ENCODE measurements at regions not wholly inside any gene's neighbourhood (a gene's known extent, or its start where the extent isn't known, plus 50 kb on each side); places are given as distances from the start of the nearest gene placed in this dataset.

DNA sequence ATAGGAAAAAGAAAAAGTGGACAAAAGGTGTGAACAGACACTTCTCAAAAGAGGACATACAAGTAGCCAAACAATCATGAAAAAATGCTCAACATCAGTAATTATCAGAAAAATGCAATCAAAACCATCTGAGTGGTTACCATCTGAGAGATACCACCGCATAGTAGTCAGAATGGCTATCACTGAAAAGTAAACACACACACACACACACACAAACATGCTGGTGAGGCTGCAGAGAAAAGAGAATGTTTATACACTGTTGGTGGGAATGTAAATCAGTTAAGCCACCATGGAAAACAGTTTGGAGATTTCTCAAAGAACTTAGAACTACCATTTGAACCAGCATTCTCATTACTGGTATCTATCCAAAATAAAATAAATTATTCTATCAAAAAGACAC, 145.7 kb downstream of the CYP26A1 start:
- ATAC-seq = peak in 1 of 4 donors; percentile 32
- Histone ChIP-seq H3K27ac (no peak overlapping the region), H3K27me3 (no peaks in the 10 kb centered on the region), H3K4me3 (no peak overlapping the region), H3K36me3 (no peaks in the 10 kb centered on the region), H3K9me3 (no peaks in the 10 kb centered on the region), H3K4me1 (peaks cover 0 to 52% (median 13%) of the 10 kb centered on the region in 4 donors)
- TF ChIP-seq, protein P1, sequence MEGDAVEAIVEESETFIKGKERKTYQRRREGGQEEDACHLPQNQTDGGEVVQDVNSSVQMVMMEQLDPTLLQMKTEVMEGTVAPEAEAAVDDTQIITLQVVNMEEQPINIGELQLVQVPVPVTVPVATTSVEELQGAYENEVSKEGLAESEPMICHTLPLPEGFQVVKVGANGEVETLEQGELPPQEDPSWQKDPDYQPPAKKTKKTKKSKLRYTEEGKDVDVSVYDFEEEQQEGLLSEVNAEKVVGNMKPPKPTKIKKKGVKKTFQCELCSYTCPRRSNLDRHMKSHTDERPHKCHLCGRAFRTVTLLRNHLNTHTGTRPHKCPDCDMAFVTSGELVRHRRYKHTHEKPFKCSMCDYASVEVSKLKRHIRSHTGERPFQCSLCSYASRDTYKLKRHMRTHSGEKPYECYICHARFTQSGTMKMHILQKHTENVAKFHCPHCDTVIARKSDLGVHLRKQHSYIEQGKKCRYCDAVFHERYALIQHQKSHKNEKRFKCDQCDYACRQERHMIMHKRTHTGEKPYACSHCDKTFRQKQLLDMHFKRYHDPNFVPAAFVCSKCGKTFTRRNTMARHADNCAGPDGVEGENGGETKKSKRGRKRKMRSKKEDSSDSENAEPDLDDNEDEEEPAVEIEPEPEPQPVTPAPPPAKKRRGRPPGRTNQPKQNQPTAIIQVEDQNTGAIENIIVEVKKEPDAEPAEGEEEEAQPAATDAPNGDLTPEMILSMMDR (IDR thresholded peaks at IDR 0.05) = no peak
- no peak for TF ChIP-seq POLR2A (IDR thresholded peaks at IDR 0.05)
- intact Hi-C loops (cut with DNase I) = no loop called here
- 33% methylated on average over 1 of the region's 1 CpG for WGBS (ENCODE audit: insufficient coverage, low coverage, low lambda C conversion rate, missing lambda C conversion rate)
- no peak for DNase-seq

- intact Hi-C loops (cut with DNase I) = loop anchor here in 1 of 2 donors (10.0 kb wide), 1 partner anchor 46 kb away; no protein-coding TSS in a partner anchor
Measured at GRCh38 chr10:93220296-93221170, 146.8 kb downstream of the CYP26A1 start.

GRCh38 chr10:93221171-93221496, 147.4 kb downstream of the CYP26A1 start:
- DNase-seq (no peak), ATAC-seq (no peak)
- Histone ChIP-seq H3K4me1 (peaks cover 0 to 66% (median 18%) of the 10 kb centered on the region in 4 donors), H3K36me3 (no peaks in the 10 kb centered on the region), H3K27me3 (no peaks in the 10 kb centered on the region), H3K27ac (peak overlapping the region in 1 of 3 donors; percentile 66), H3K4me3 (peak overlapping the region in 1 of 3 donors; percentile 10), H3K9me3 (no peaks in the 10 kb centered on the region)
- no peak for TF ChIP-seq POLR2A (IDR thresholded peaks at IDR 0.05)
- WGBS (ENCODE audit: insufficient coverage, low coverage, low lambda C conversion rate, missing lambda C conversion rate) = 60% methylated on average over 1 of the region's 18 CpGs
- intact Hi-C loops (cut with DNase I) = loop anchor here in 1 of 2 donors (10.0 kb wide), 1 partner anchor 46 kb away; no protein-coding TSS in a partner anchor

More at GRCh38 chr10:93220296-93221170, 146.8 kb downstream of the CYP26A1 start:
- Histone ChIP-seq H3K9me3 (no peaks in the 10 kb centered on the region), H3K4me1 (peaks cover 0 to 60% (median 15%) of the 10 kb centered on the region in 4 donors), H3K27ac (peak overlapping the region in 2 of 3 donors; percentile 5 to 66), H3K36me3 (no peaks in the 10 kb centered on the region), H3K4me3 (peak overlapping the region in 1 of 3 donors; percentile 10), H3K27me3 (no peaks in the 10 kb centered on the region)
- no peak for TF ChIP-seq POLR2A (IDR thresholded peaks at IDR 0.05)
- TF ChIP-seq, protein P1 (IDR thresholded peaks at IDR 0.05) = no peak
- peak; percentile 60 to 81 (median 61) for ATAC-seq
- no peak for DNase-seq
- WGBS (ENCODE audit: insufficient coverage, low coverage, low lambda C conversion rate, missing lambda C conversion rate) = 34% methylated on average over 13 of the region's 33 CpGs

GRCh38 chr10:93221521-93221920, 147.8 kb downstream of the CYP26A1 start:
- Histone ChIP-seq H3K4me3 (no peak overlapping the region), H3K27ac (peak overlapping the region in 1 of 3 donors; percentile 66), H3K4me1 (peaks cover 0 to 70% (median 20%) of the 10 kb centered on the region in 4 donors), H3K9me3 (no peaks in the 10 kb centered on the region), H3K27me3 (no peaks in the 10 kb centered on the region), H3K36me3 (no peaks in the 10 kb centered on the region)
- intact Hi-C loops (cut with DNase I) = loop anchor here in 1 of 2 donors (10.0 kb wide), 1 partner anchor 47 kb away; no protein-coding TSS in a partner anchor
- TF ChIP-seq, protein P1 (IDR thresholded peaks at IDR 0.05) = no peak
- no peak for TF ChIP-seq POLR2A (IDR thresholded peaks at IDR 0.05)
- WGBS (ENCODE audit: insufficient coverage, low coverage, low lambda C conversion rate, missing lambda C conversion rate) = 67% methylated on average over 2 of the region's 5 CpGs
- no peak for ATAC-seq
- DNase-seq = no peak
